ENCODE measurements at regions not wholly inside any gene's neighbourhood (a gene's known extent, or its start where the extent isn't known, plus 50 kb on each side); places are given as distances from the start of the nearest gene placed in this dataset.

- no peak for TF ChIP-seq POLR2A (IDR thresholded peaks at IDR 0.05)
- TF ChIP-seq, protein P1, sequence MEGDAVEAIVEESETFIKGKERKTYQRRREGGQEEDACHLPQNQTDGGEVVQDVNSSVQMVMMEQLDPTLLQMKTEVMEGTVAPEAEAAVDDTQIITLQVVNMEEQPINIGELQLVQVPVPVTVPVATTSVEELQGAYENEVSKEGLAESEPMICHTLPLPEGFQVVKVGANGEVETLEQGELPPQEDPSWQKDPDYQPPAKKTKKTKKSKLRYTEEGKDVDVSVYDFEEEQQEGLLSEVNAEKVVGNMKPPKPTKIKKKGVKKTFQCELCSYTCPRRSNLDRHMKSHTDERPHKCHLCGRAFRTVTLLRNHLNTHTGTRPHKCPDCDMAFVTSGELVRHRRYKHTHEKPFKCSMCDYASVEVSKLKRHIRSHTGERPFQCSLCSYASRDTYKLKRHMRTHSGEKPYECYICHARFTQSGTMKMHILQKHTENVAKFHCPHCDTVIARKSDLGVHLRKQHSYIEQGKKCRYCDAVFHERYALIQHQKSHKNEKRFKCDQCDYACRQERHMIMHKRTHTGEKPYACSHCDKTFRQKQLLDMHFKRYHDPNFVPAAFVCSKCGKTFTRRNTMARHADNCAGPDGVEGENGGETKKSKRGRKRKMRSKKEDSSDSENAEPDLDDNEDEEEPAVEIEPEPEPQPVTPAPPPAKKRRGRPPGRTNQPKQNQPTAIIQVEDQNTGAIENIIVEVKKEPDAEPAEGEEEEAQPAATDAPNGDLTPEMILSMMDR (IDR thresholded peaks at IDR 0.05), result no peak
Observed at GRCh38 chr5:8844847-8845246, 701.0 kb downstream of the SEMA5A start.

Data from heart left ventricle (tissue), 13 donors.